ENCODE measurements at regions not wholly inside any gene's neighbourhood (a gene's known extent, or its start where the extent isn't known, plus 50 kb on each side); places are given as distances from the start of the nearest gene placed in this dataset.

DNA sequence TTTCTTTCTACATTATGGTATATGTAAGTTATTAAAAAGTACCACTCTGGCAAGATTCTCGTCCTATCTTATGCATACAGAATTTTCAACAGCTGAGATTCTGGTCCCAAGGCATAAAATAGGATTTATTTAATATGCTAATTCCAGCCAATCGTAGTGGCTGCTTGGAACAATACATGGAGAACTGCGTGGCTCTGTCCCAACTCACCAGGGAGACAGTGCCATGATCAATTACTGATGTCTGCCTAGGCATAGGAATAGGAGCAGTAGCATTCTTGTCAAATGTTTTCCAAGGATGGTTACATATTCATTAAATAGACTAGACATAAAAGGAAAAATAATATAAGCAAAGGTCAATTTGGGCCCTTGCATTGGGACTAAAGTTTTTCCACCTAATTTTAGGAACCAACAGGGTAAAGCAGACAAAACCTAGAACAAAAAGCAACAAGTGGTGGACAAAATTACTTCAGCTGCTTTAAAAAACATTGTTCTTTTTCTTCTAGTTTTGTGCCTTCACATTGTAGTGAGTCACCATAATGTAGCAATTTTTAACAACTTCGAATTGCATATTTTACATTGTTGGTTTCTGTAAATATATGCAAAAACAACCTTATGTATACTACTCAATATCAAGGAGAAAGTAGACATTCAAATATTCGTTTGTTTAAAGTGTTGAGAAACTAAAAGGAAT lies 232.8 kb upstream of the ATP5MC3 start:
- TF ChIP-seq, protein P1, sequence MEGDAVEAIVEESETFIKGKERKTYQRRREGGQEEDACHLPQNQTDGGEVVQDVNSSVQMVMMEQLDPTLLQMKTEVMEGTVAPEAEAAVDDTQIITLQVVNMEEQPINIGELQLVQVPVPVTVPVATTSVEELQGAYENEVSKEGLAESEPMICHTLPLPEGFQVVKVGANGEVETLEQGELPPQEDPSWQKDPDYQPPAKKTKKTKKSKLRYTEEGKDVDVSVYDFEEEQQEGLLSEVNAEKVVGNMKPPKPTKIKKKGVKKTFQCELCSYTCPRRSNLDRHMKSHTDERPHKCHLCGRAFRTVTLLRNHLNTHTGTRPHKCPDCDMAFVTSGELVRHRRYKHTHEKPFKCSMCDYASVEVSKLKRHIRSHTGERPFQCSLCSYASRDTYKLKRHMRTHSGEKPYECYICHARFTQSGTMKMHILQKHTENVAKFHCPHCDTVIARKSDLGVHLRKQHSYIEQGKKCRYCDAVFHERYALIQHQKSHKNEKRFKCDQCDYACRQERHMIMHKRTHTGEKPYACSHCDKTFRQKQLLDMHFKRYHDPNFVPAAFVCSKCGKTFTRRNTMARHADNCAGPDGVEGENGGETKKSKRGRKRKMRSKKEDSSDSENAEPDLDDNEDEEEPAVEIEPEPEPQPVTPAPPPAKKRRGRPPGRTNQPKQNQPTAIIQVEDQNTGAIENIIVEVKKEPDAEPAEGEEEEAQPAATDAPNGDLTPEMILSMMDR (IDR thresholded peaks at IDR 0.05; ENCODE audit: insufficient read depth, low read depth, low read length) = no peak
- no peak for TF ChIP-seq EZH2 (IDR thresholded peaks at IDR 0.05; ENCODE audit: insufficient read depth, low read length)
